Cardiac fibroblast (primary cell): ENCODE measurements at regions not wholly inside any gene's neighbourhood (a gene's known extent, or its start where the extent isn't known, plus 50 kb on each side); places are given as distances from the start of the nearest gene placed in this dataset.
"Not testable (repeated sequence)": the region's sequence is repeated elsewhere in the genome, so short reads cannot be mapped to it uniquely, and the experiment has no call there.

Source experiments
- DNase-seq, 2 donors: peaks; one replicate each; pipeline versions ENCODE4 v3.0.0 to v3.0.0-alpha.2; 2010; ENCODE audit warnings: low read depth in 2 of 2
- H3K4me3 ChIP-seq, 2 donors: replicated peaks in 1 of 2; 1 replicate in 1 of 2; 2 replicates in 1 of 2; pipeline ENCODE4 v1.5.1; 2011; ENCODE audit warnings: low read depth in 2 of 2, low read length in 2 of 2, mild to moderate bottlenecking in 2 of 2, moderate library complexity in 1 of 2
- CTCF ChIP-seq: IDR thresholded peaks from one replicate; pipeline ENCODE4 v1.5.1; 2011; ENCODE audit warnings: low read depth, mild to moderate bottlenecking, low read length, inconsistent platforms

- DNase-seq = no peak
- TF ChIP-seq CTCF = no peak
- no peak overlapping the region for H3K4me3 ChIP-seq
Observed at GRCh38 chr16:25625620-25626019, 66.1 kb upstream of the HS3ST4 start.

GRCh38 chr16:25614716-25615265 is 77.0 kb upstream of the HS3ST4 start:
- TF ChIP-seq CTCF = no peak
- no peak overlapping the region for H3K4me3 ChIP-seq
- no peak for DNase-seq

GRCh38 chr16:25613931-25614330 is 77.8 kb upstream of the HS3ST4 start:
- DNase-seq = no peak
- TF ChIP-seq CTCF = no peak
- H3K4me3 ChIP-seq = no peak overlapping the region

GRCh38 chr16:25608002-25608401 is 83.8 kb upstream of the HS3ST4 start:
- no peak for TF ChIP-seq CTCF
- DNase-seq = no peak
- no peak overlapping the region for H3K4me3 ChIP-seq

- TF ChIP-seq CTCF = no peak
- no peak overlapping the region for H3K4me3 ChIP-seq
- no peak for DNase-seq
Observed at GRCh38 chr16:25606069-25606468, 85.7 kb upstream of the HS3ST4 start.

- no peak for TF ChIP-seq CTCF
- H3K4me3 ChIP-seq = no peak overlapping the region
- DNase-seq = no peak
Observed at GRCh38 chr16:25605381-25605780, 86.4 kb upstream of the HS3ST4 start.

GRCh38 chr16:25601306-25601705 is 90.5 kb upstream of the HS3ST4 start:
- not testable (repeated sequence) for H3K4me3 ChIP-seq, DNase-seq
